RWPE1 (cell line): ENCODE measurements at regions not wholly inside any gene's neighbourhood (a gene's known extent, or its start where the extent isn't known, plus 50 kb on each side); places are given as distances from the start of the nearest gene placed in this dataset.
"Not testable (repeated sequence)": the region's sequence is repeated elsewhere in the genome, so short reads cannot be mapped to it uniquely, and the experiment has no call there.

Experiments
- CTCF ChIA-PET: fragments of 350-600 bp; sonication (Branson Sonifier 250); formaldehyde crosslinking; extraction: SDS; loops from one replicate; lab custom pipeline; 2021; lab: Yijun Ruan, JAX
- POLR2A ChIA-PET: fragments of 400-600 bp; formaldehyde crosslinking; extraction: SDS; loops from one replicate; lab custom pipeline; 2020; ENCODE audit warnings: antibody characterized with exemption; ENCODE audit not compliant: low non-redundant PET; lab: Yijun Ruan, JAX
- DNase-seq: peaks from one replicate; pipeline ENCODE4 v3.0.0; 2012; ENCODE audit warnings: low spot score
- H3K27ac ChIP-seq: fragments of 450-650 bp; 2 replicates; pipeline ENCODE4 v1.5.1; 2017
- CTCF ChIP-seq: fragments of 450-650 bp; conservative IDR thresholded peaks from 2 replicates; pipeline ENCODE4 v1.5.1; 2017; ENCODE audit warnings: low read depth, mild to moderate bottlenecking

- no peak for TF ChIP-seq CTCF
- H3K27ac ChIP-seq: no peak overlapping the region
- POLR2A ChIA-PET: no interaction called here
- DNase-seq: no peak
- CTCF ChIA-PET: no interaction called here
Measured at GRCh38 chr7:138185132-138185908, 109.1 kb downstream of the AKR1D1 start.

DNA sequence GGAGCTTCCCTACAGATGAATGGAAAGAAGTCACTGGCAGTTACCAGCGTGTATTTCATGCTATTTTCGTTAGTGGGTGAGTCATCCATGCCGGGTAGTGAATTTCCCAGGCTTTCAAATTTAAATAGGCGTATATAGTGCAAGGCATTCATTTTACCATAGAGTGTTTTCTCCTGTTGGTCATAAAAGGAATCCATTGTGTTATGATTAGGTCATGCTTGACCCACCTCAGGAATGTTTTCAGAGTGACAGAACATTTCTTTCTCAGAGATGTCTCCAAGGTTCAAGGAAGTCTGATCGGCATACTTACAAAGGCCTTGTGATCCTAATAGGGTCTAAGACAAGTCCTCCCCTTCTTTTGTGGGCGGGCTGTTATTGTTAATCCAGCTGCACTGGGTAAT, 110.7 kb downstream of the AKR1D1 start:
- peak; percentile 3 for DNase-seq
- no peak for TF ChIP-seq CTCF
- no peak overlapping the region for H3K27ac ChIP-seq
- ChIA-PET CTCF (no interaction called here), POLR2A (no interaction called here)

DNA sequence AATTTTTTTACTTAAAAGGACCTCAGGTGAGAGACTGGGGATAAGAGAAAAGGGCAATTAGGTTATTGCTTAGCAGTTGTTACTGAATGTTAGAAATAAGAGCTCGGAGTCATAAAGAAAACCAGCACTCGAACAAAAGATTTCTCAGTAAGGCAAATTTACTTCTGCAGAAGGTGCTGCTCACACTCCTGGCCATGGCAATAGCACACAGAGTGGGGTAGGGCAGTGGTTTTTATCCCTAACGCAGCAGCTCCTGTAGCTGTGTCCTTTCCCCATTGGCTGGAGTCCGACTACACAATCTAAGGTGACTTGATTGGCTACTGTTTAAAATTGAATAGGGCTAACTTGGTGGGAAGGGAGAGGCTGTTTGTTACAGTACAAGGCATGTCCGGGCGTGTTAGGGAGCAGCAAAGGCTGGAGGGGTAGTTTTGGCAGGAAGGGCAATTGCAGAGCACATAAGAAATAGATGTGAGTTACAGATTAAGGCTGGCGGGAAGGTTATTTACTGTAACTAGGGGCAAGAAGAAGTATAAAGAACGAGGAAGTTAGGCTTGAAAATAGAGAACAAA, 112.1 kb downstream of the AKR1D1 start:
- no peak overlapping the region for H3K27ac ChIP-seq
- no peak for DNase-seq
- TF ChIP-seq CTCF: no peak
- CTCF ChIA-PET: no interaction called here
- POLR2A ChIA-PET: no interaction called here

DNA sequence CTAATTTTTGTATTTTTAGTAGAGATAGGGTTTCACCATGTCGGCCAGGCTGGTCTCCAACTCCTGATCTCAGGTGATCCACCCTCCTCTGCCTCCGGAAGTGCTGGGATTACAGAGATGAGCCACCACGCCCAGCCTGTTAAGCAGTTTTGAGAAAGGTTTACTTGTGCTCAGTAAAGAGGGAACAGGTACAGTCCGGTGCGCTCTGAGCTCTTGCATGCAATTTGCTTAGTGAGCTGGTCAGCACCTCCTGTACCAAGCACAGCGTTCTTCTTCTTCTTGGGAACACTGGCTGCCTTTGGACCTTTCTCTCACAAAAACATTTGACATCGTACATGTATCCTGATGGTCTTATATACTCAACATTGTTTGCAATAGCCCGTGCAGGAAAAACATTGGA, 118.3 kb downstream of the AKR1D1 start:
- TF ChIP-seq CTCF: no peak
- H3K27ac ChIP-seq: no peak overlapping the region; the same call in 1 of the 2 replicates
- ChIA-PET CTCF (no interaction called here), POLR2A (no interaction called here)
- DNase-seq: no peak

- POLR2A ChIA-PET: no interaction called here
- H3K27ac ChIP-seq: no peak overlapping the region
- no peak for DNase-seq
- CTCF ChIA-PET: no interaction called here
- TF ChIP-seq CTCF: no peak
Measured at GRCh38 chr7:138195151-138195571, 118.9 kb downstream of the AKR1D1 start.

GRCh38 chr7:138196503-138196946, 120.3 kb downstream of the AKR1D1 start:
- CTCF ChIA-PET: interaction anchor here (0.7 kb wide), 1 partner anchor 640 kb away, joined by 3 read pairs; no protein-coding TSS in a partner anchor
- POLR2A ChIA-PET, H3K27ac ChIP-seq, DNase-seq: not testable (repeated sequence)
